Astrocyte (in vitro differentiated cells and primary cell): ENCODE measurements at regions not wholly inside any gene's neighbourhood (a gene's known extent, or its start where the extent isn't known, plus 50 kb on each side); places are given as distances from the start of the nearest gene placed in this dataset.
"Not testable (repeated sequence)": the region's sequence is repeated elsewhere in the genome, so short reads cannot be mapped to it uniquely, and the experiment has no call there.

Experiments used
- DNase-seq: peaks from one replicate; pipeline ENCODE4 v3.0.0-alpha.2; 2010; ENCODE audit warnings: low read depth
- FAIRE-seq: peaks from 2 replicates; lab custom pipeline; 2011; peaks lifted over from hg19 to GRCh38; lab: Jason Lieb, UNC
- H2AFZ ChIP-seq: 2 replicates; pipeline ENCODE4 v1.6.0; 2012; ENCODE audit warnings: low read depth, low read length, inconsistent platforms
- H3K27ac ChIP-seq: 2 replicates; pipeline ENCODE4 v1.5.1; 2011; ENCODE audit warnings: low read depth, low read length, inconsistent platforms
- H3K27me3 ChIP-seq: 2 replicates; pipeline ENCODE4 v1.6.0; 2011; ENCODE audit warnings: low read length, inconsistent platforms; ENCODE audit not compliant: insufficient read depth
- H3K36me3 ChIP-seq: 2 replicates; pipeline ENCODE4 v1.5.1; 2011; ENCODE audit warnings: low read length, inconsistent platforms; ENCODE audit not compliant: insufficient read depth
- H3K4me1 ChIP-seq: 2 replicates; pipeline ENCODE4 v1.5.1; 2011; ENCODE audit warnings: low read length, inconsistent platforms; ENCODE audit not compliant: insufficient read depth
- H3K4me2 ChIP-seq: 2 replicates; pipeline ENCODE4 v1.6.0; 2012; ENCODE audit warnings: low read length, inconsistent platforms
- H3K4me3 ChIP-seq: 2 replicates; pipeline ENCODE4 v1.5.1; 2011; ENCODE audit warnings: low read depth, mild to moderate bottlenecking, low read length, inconsistent platforms; ENCODE audit not compliant: insufficient read depth
- H3K79me2 ChIP-seq: 2 replicates; pipeline ENCODE4 v1.6.0; 2012; ENCODE audit warnings: mild to moderate bottlenecking, low read length, inconsistent platforms; ENCODE audit not compliant: insufficient read depth
- H3K9ac ChIP-seq: 2 replicates; pipeline ENCODE4 v1.6.0; 2012; ENCODE audit warnings: mild to moderate bottlenecking, low read length, inconsistent platforms
- H3K9me3 ChIP-seq: 2 replicates; pipeline ENCODE4 v1.5.1; 2012; ENCODE audit warnings: low read depth, mild to moderate bottlenecking, low read length, inconsistent platforms; ENCODE audit not compliant: insufficient read depth
- H4K20me1 ChIP-seq: 2 replicates; pipeline ENCODE4 v1.6.0; 2012; ENCODE audit warnings: low read length, inconsistent platforms; ENCODE audit not compliant: insufficient read depth
- H3K27ac Mint-ChIP-seq: one replicate; pipeline ENCODE4 v1.8.0; 2021; ENCODE audit warnings: mild to moderate bottlenecking, mixed read lengths; ENCODE audit not compliant: unreplicated experiment
- H3K27me3 Mint-ChIP-seq: one replicate; pipeline ENCODE4 v1.8.0; 2021; ENCODE audit warnings: low read depth, mixed read lengths; ENCODE audit not compliant: unreplicated experiment
- H3K36me3 Mint-ChIP-seq: one replicate; pipeline ENCODE4 v1.8.0; 2021; ENCODE audit warnings: low read depth, mixed read lengths; ENCODE audit not compliant: unreplicated experiment
- H3K4me1 Mint-ChIP-seq: one replicate; pipeline ENCODE4 v1.8.0; 2021; ENCODE audit warnings: low read depth, mixed read lengths; ENCODE audit not compliant: unreplicated experiment
- H3K4me3 Mint-ChIP-seq: one replicate; pipeline ENCODE4 v1.8.0; 2021; ENCODE audit warnings: mild to moderate bottlenecking, moderate library complexity, mixed read lengths; ENCODE audit not compliant: unreplicated experiment
- H3K9me3 Mint-ChIP-seq: one replicate; pipeline ENCODE4 v1.8.0; 2021; ENCODE audit warnings: mild to moderate bottlenecking, mixed read lengths; ENCODE audit not compliant: unreplicated experiment
- CTCF ChIP-seq: IDR thresholded peaks from 2 replicates; pipeline ENCODE4 v1.5.1; 2011; ENCODE audit warnings: low read depth, mild to moderate bottlenecking, inconsistent platforms, low read length, moderate library complexity; ENCODE audit not compliant: insufficient read depth
- EZH2 ChIP-seq: IDR thresholded peaks from 2 replicates; pipeline ENCODE4 v1.6.1; 2012; ENCODE audit warnings: mild to moderate bottlenecking, low read length, inconsistent platforms; ENCODE audit not compliant: insufficient read depth

DNA sequence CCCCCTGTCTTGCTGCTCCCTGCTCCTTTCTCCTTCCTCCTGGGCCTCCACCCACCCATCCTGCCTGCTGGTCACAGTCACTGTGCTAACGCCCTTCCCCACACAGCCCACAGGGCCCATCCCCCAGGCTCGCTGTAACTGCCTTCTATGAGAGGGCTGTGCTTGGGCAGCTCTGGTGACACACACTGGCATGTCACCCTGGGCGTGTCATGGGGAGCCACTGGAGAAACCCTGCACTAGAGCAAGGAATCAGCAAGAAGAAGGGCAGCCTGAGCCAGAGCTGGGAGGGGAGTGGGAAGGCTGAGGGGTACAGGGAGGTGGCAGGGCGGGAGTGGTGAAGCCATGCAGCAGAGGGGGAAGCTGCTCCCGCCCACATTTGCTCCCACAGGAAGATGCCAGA is 128.4 kb upstream of the FOXD4L5 start:
- not testable (repeated sequence) for H3K4me2 ChIP-seq, H3K4me1 ChIP-seq, H3K36me3 Mint-ChIP-seq, H3K4me3 ChIP-seq, H3K27me3 Mint-ChIP-seq, H3K27ac ChIP-seq, H3K79me2 ChIP-seq, FAIRE-seq, H3K36me3 ChIP-seq, H3K9ac ChIP-seq, H4K20me1 ChIP-seq, H3K27ac Mint-ChIP-seq, H3K4me3 Mint-ChIP-seq, H2AFZ ChIP-seq, H3K27me3 ChIP-seq, DNase-seq, H3K4me1 Mint-ChIP-seq
- H3K9me3 ChIP-seq = peaks cover 10% of the 10 kb centered on the region
- H3K9me3 Mint-ChIP-seq = peaks cover 15% of the 10 kb centered on the region

GRCh38 chr9:65411901-65412300 is 126.9 kb upstream of the FOXD4L5 start:
- Histone ChIP-seq H3K9ac (no peak overlapping the region), H3K4me3 (no peak overlapping the region), H4K20me1 (no peaks in the 10 kb centered on the region), H3K27me3 (no peaks in the 10 kb centered on the region), H3K79me2 (no peaks in the 10 kb centered on the region), H3K9me3 (peaks cover 10% of the 10 kb centered on the region), H2AFZ (no peak overlapping the region), H3K4me1 (no peaks in the 10 kb centered on the region), H3K4me2 (no peak overlapping the region), H3K36me3 (no peaks in the 10 kb centered on the region), H3K27ac (no peak overlapping the region)
- H3K4me3 Mint-ChIP-seq = no peak overlapping the region
- peaks cover 22% of the 10 kb centered on the region for H3K9me3 Mint-ChIP-seq
- FAIRE-seq (no peak), DNase-seq (no peak)
- TF ChIP-seq CTCF (no peak), EZH2 (no peak)
- no peaks in the 10 kb centered on the region for H3K27me3 Mint-ChIP-seq
- no peaks in the 10 kb centered on the region for H3K36me3 Mint-ChIP-seq
- no peaks in the 10 kb centered on the region for H3K4me1 Mint-ChIP-seq
- H3K27ac Mint-ChIP-seq = no peak overlapping the region

DNA sequence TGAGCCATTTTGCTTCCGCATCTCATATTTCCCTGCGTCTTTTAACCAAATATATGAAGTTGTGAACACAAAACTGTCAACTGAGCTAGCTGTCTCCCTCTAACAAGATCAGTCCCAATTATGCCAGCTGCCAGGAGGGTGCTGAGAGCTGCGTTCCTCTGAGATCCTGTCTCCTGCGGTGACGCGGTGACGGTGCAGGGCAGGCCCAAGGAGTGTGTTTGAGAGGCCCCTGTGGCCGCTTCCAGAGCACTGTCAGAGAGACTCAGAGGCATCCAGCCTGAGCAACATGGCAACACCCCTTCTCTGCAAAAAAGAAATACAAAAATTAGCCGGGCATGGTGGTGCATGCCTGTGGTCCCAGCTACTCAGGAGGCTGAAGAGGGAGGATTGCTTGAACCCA is 126.3 kb upstream of the FOXD4L5 start:
- Histone ChIP-seq H3K4me2 (no peak overlapping the region), H3K27ac (no peak overlapping the region), H3K36me3 (no peaks in the 10 kb centered on the region), H3K27me3 (no peaks in the 10 kb centered on the region), H3K9ac (no peak overlapping the region), H4K20me1 (no peaks in the 10 kb centered on the region), H3K4me3 (no peak overlapping the region), H2AFZ (no peak overlapping the region), H3K9me3 (peaks cover 5% of the 10 kb centered on the region), H3K79me2 (no peaks in the 10 kb centered on the region), H3K4me1 (no peaks in the 10 kb centered on the region)
- no peak overlapping the region for H3K27ac Mint-ChIP-seq
- H3K9me3 Mint-ChIP-seq = peaks cover 22% of the 10 kb centered on the region
- no peak for TF ChIP-seq CTCF
- TF ChIP-seq EZH2 = no peak
- no peak for FAIRE-seq
- no peaks in the 10 kb centered on the region for H3K36me3 Mint-ChIP-seq
- no peaks in the 10 kb centered on the region for H3K4me1 Mint-ChIP-seq
- DNase-seq = no peak
- no peak overlapping the region for H3K4me3 Mint-ChIP-seq
- no peaks in the 10 kb centered on the region for H3K27me3 Mint-ChIP-seq
